ENCODE measurements at regions not wholly inside any gene's neighbourhood (a gene's known extent, or its start where the extent isn't known, plus 50 kb on each side); places are given as distances from the start of the nearest gene placed in this dataset.
A peak's percentile ranks its signal among the peaks of the same experiment; 100 is the strongest.
"Not testable (repeated sequence)": the region's sequence is repeated elsewhere in the genome, so short reads cannot be mapped to it uniquely, and the experiment has no call there.

DNA sequence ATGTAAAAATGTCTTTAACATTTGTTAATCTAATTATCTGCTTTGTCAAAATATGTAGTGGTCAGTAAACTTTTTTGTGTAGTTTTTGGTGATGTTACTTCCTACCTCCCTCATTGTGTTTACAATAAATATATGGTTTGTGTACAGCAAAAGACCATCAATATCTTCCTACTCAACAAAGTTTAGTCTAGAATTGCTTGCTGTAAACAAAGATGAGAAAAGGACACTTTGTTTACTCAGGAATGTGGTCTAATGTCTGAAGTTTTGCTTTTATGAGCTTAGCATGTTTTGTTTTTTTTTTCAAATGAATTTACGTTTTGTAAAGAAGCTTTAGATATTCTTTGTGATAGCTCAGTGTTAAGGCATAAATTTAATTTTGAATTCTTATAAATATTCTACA lies 563.5 kb upstream of the SPRY2 start:
- WGBS, 2 donors (ENCODE audit: low coverage in 1 of 2) = 50 to 63% methylated on average over 1 of the region's 1 CpG
- no peak for TF ChIP-seq EP300 (IDR thresholded peaks at IDR 0.05)
- no peak for TF ChIP-seq POLR2AphosphoS5 (IDR thresholded peaks at IDR 0.05)
- no peak for TF ChIP-seq CTCF (IDR thresholded peaks at IDR 0.05)
- no peak for TF ChIP-seq POLR2A (IDR thresholded peaks at IDR 0.05)
- no peaks in the 10 kb centered on the region for H3K27me3 ChIP-seq
- no peak overlapping the region for H3K27ac ChIP-seq
- H3K9me3 ChIP-seq = no peaks in the 10 kb centered on the region
- no peak overlapping the region for H3K4me3 ChIP-seq
- ATAC-seq = no peak
- H3K4me1 ChIP-seq = peaks cover 0 to 7% (median 0%) of the 10 kb centered on the region in 3 donors
- H3K36me3 ChIP-seq = no peaks in the 10 kb centered on the region

GRCh38 chr13:80903911-80904310 lies 563.0 kb upstream of the SPRY2 start:
- ATAC-seq = no peak
- no peak overlapping the region for H3K27ac ChIP-seq
- no peaks in the 10 kb centered on the region for H3K27me3 ChIP-seq
- TF ChIP-seq CTCF (IDR thresholded peaks at IDR 0.05) (no peak), EP300 (IDR thresholded peaks at IDR 0.05) (no peak), POLR2A (IDR thresholded peaks at IDR 0.05) (no peak), POLR2AphosphoS5 (IDR thresholded peaks at IDR 0.05) (no peak)
- no peak overlapping the region for H3K4me3 ChIP-seq
- H3K4me1 ChIP-seq = peaks cover 0 to 7% (median 0%) of the 10 kb centered on the region in 3 donors
- H3K9me3 ChIP-seq = no peaks in the 10 kb centered on the region
- H3K36me3 ChIP-seq = no peaks in the 10 kb centered on the region

DNA sequence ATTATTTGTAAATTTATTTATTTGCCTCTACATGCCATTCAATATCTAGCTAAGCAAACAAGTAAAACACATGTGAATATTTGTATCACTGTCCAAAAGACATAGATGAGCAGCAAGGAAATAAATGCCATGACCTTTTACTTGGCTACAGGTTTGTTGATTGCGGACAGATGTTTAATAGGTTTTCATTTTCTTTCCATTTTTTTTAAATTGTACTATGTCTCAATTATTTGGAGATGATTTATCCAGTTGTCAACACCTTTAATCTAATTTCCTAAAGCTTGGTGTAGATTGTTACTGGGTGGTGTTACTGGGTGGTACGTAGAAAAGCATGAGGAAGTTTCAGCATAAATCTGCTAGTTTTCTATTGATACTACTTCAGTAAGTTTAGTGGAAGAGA lies 560.6 kb upstream of the SPRY2 start:
- Histone ChIP-seq H3K36me3 (no peaks in the 10 kb centered on the region), H3K27me3 (no peaks in the 10 kb centered on the region), H3K4me1 (peaks cover 0 to 7% (median 0%) of the 10 kb centered on the region in 3 donors), H3K4me3 (no peak overlapping the region), H3K27ac (peak overlapping the region in 1 of 4 donors; percentile 7), H3K9me3 (no peaks in the 10 kb centered on the region)
- 59 to 75% methylated on average over 2 of the region's 2 CpGs for WGBS, 2 donors (ENCODE audit: low coverage in 1 of 2)
- ATAC-seq = no peak
- no peak for TF ChIP-seq CTCF (IDR thresholded peaks at IDR 0.05)
- TF ChIP-seq POLR2A (IDR thresholded peaks at IDR 0.05) = no peak
- no peak for TF ChIP-seq POLR2AphosphoS5 (IDR thresholded peaks at IDR 0.05)
- no peak for TF ChIP-seq EP300 (IDR thresholded peaks at IDR 0.05)

DNA sequence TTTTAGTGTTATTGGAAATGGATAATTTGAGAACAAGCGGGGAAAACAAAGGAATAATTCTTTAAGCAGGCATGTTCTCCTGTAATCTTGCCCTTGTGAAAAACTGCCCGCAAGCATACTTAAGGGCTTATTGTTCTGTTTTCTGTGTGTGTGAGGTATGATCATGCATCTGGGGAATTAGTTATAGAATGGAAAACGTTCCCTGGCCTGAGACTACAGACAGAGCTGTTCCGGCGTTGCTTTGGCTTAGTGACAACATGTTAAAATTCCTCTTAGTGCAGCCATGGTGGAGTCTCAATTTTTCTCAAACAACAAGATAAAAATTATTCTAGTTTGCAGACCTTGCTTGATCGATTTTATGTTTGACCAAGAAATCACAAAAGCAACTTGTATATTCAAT lies 560.2 kb upstream of the SPRY2 start:
- 31 to 58% methylated on average over 6 of the region's 6 CpGs for WGBS, 2 donors (ENCODE audit: low coverage in 1 of 2)
- Histone ChIP-seq H3K36me3 (no peaks in the 10 kb centered on the region), H3K9me3 (no peaks in the 10 kb centered on the region), H3K27ac (peak overlapping the region in 2 of 4 donors; percentile 7 to 44), H3K4me3 (no peak overlapping the region), H3K4me1 (peaks cover 0 to 7% (median 0%) of the 10 kb centered on the region in 3 donors), H3K27me3 (no peaks in the 10 kb centered on the region)
- ATAC-seq = no peak
- no peak for TF ChIP-seq CTCF (IDR thresholded peaks at IDR 0.05)
- TF ChIP-seq POLR2A (IDR thresholded peaks at IDR 0.05) = no peak
- TF ChIP-seq POLR2AphosphoS5 (IDR thresholded peaks at IDR 0.05) = no peak
- TF ChIP-seq EP300 (IDR thresholded peaks at IDR 0.05) = no peak

DNA sequence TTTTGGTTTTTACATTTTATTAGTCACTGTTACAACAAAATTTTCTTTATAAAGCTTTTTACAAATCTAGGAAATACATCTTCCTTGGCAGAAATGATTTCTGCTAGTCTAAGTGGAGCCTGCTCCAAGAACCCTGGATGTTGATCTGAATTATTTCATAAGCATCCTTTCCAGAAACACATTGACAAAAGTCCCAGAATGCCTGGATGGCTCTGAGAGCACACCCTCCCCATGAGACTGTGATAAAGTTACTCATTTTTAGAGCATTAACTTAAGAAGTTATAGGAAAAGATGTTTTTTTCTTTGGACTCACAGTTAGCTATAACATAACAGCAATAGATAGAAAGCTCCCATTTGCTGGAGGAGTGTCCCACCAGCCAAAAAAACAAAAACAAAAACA lies 559.6 kb upstream of the SPRY2 start:
- H3K36me3 ChIP-seq = no peaks in the 10 kb centered on the region
- H3K4me1 ChIP-seq = peaks cover 0 to 7% (median 0%) of the 10 kb centered on the region in 3 donors
- TF ChIP-seq EP300 (IDR thresholded peaks at IDR 0.05) (no peak), CTCF (IDR thresholded peaks at IDR 0.05) (no peak)
- no peaks in the 10 kb centered on the region for H3K27me3 ChIP-seq
- H3K27ac ChIP-seq = peak overlapping the region in 1 of 4 donors; percentile 7
- no peak overlapping the region for H3K4me3 ChIP-seq
- no peak for ATAC-seq
- no peaks in the 10 kb centered on the region for H3K9me3 ChIP-seq

DNA sequence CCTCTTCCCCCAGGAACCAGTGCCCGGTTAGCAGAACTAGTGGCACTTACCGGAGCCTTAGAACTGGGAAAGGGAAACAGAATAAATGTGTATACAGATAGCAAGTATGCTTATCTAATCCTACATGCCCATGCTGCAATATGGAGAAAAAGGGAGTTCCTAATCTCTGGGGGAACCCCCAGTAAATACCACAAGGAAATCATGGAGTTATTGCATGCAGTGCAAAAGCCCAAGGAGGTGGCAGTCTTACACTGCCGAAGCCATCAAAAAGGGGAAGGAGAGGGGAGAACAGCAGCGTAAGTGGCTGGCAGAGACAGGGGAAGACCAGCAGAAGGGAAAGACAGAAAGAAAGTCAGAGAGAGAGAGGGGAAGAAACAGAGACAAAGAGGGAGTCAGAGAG lies 556.7 kb upstream of the SPRY2 start:
- not testable (repeated sequence) for H3K27ac ChIP-seq

More for the DNA sequence above, 556.7 kb upstream of the SPRY2 start:
- not testable (repeated sequence) for H3K4me1 ChIP-seq, H3K4me3 ChIP-seq, H3K36me3 ChIP-seq, ATAC-seq, H3K9me3 ChIP-seq, H3K27me3 ChIP-seq
- WGBS, 2 donors (ENCODE audit: low coverage in 1 of 2) = 84% methylated on average over 4 of the region's 4 CpGs; no CpG with 5 or more reads in 1 of the 2 donors

Data from gastroesophageal sphincter (tissue), 4 donors.